ENCODE measurements at regions not wholly inside any gene's neighbourhood (a gene's known extent, or its start where the extent isn't known, plus 50 kb on each side); places are given as distances from the start of the nearest gene placed in this dataset.

GRCh38 chr5:143717400-143717799 is 94.6 kb upstream of the HMHB1 start:
- TF ChIP-seq CTCF (conservative IDR thresholded peaks at IDR 0.05) (no peak), EZH2 (IDR thresholded peaks at IDR 0.05; ENCODE audit: low read depth) (no peak)

Measured in PC-9 (cell line).